Retinal pigment epithelial cell (primary cell): ENCODE measurements at regions not wholly inside any gene's neighbourhood (a gene's known extent, or its start where the extent isn't known, plus 50 kb on each side); places are given as distances from the start of the nearest gene placed in this dataset.

Experiments
- DNase-seq: peaks from one replicate; pipeline ENCODE4 v3.0.0-alpha.2; 2010; ENCODE audit warnings: low read depth
- H3K4me3 ChIP-seq: 2 replicates; pipeline ENCODE4 v1.5.1; 2011; ENCODE audit warnings: mild to moderate bottlenecking, low read length, control low read depth, moderate library complexity
- TF ChIP-seq, protein P1 (sequence below): conservative IDR thresholded peaks from 2 replicates; pipeline ENCODE4 v1.5.1; 2011; ENCODE audit warnings: low read depth, low read length, control low read depth, inconsistent platforms

DNA sequence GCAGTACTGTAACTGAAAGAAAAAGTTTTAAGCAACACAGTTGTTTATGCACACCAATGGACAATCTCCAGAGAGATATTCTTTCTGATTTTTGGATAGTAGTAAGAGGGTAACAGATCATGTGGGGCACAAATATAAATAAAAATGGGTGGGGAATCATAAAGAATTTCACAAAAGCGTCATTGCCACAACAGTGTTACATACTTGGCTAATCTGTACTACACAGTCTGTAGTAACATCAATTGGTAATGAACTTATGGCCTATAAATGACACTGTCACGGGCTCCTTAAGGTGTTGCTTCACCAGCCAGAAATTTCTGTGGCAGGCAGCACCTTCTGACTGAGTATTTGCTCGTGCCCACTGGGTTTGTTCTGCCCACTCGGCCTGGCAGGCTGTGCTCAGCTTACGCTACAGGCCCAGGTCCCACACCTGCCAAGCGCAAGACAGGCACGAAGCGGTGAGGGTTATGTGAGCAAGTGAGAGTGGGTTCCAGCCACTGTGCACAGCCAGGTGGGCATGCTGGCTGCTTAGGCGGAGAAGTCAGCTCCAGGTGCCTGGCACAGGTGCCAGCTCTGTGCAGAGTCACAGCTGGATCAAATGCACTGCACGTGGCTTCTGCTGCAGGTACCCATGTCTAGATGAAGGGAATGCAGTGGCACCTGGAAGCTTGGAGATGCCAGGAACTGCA, 532.5 kb upstream of the SLC39A10 start:
- TF ChIP-seq, protein P1, sequence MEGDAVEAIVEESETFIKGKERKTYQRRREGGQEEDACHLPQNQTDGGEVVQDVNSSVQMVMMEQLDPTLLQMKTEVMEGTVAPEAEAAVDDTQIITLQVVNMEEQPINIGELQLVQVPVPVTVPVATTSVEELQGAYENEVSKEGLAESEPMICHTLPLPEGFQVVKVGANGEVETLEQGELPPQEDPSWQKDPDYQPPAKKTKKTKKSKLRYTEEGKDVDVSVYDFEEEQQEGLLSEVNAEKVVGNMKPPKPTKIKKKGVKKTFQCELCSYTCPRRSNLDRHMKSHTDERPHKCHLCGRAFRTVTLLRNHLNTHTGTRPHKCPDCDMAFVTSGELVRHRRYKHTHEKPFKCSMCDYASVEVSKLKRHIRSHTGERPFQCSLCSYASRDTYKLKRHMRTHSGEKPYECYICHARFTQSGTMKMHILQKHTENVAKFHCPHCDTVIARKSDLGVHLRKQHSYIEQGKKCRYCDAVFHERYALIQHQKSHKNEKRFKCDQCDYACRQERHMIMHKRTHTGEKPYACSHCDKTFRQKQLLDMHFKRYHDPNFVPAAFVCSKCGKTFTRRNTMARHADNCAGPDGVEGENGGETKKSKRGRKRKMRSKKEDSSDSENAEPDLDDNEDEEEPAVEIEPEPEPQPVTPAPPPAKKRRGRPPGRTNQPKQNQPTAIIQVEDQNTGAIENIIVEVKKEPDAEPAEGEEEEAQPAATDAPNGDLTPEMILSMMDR: no peak
- H3K4me3 ChIP-seq: no peak overlapping the region
- no peak for DNase-seq

GRCh38 chr2:195122653-195123052, 534.4 kb upstream of the SLC39A10 start:
- no peak for DNase-seq
- TF ChIP-seq, protein P1: no peak
- no peak overlapping the region for H3K4me3 ChIP-seq

DNA sequence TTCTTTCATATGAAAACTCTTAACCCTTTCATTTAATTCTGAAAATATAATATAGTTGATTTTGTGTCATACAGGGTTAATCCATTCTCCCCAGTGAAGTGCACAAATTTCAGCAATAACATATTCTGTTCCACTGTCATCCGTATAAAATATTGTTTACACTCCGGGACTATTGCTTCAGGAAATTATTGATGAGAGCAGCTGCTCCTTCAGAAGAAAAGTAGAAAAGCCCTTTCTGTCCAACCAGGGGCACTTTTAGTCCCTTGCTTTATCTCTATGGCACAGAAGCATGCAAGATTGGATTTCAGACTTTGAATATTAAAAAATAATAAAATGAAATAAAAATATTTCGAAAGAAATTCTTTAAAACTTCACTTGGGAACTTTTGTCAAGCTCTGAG, 535.7 kb upstream of the SLC39A10 start:
- H3K4me3 ChIP-seq: no peak overlapping the region
- TF ChIP-seq, protein P1: no peak
- no peak for DNase-seq

DNA sequence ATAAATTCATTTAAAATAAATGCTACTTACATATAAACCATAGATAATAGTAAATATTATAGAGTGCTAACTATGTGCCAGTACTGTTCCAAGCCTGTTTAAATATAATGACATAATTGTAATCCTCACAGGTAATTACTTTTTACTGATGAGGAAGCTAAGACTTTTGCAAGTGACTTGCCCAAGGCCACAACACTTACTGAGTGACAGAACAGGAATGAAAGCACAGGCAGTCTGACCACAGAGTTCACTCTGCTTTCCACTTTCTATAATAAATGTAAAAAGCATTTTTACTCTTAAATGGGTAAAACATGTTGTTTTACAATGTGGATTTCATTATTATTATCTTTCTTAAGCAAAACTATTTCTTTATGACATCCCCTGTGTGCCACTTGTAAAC, 537.8 kb upstream of the SLC39A10 start:
- no peak for DNase-seq
- TF ChIP-seq, protein P1: no peak
- no peak overlapping the region for H3K4me3 ChIP-seq

DNA sequence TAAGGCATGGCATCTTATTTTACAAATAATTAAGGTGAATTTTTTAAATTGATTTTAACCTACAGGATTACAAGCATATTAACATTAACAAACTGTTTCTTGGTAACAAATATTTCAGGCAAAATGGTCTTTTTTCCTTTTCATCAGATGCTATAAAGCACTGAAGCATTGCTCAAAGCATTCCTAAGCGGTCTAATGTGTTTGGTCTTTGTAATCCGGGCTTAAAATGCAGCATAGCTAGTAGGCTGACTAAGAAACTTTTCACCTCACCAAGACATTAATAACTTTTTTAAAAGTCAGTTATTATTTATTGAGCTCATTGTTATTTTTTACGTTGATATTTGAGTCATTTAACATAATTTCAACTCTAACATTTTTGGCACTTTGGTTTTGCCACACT, 538.8 kb upstream of the SLC39A10 start:
- no peak overlapping the region for H3K4me3 ChIP-seq
- DNase-seq: no peak
- TF ChIP-seq, protein P1: no peak

GRCh38 chr2:195117011-195117410, 540.0 kb upstream of the SLC39A10 start:
- TF ChIP-seq, protein P1: no peak
- DNase-seq: no peak
- H3K4me3 ChIP-seq: no peak overlapping the region

DNA sequence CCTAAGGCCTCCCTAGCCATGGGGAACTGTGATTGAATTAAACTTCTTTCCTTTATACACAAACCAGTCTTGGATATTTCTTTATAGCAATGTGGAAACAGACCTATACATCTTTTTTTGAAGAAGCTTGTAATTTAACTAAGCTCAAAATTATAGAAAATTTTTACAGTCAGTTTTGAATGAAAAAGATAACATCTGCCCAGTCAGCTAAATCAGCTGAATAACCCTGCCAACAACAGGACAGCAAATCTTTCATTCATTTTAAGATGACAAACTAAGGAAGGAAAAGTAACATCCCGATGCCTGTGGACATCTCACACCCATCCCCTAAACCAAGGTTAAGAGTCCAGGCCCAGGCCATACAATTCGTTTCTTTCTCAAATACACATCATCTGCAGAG, 541.3 kb upstream of the SLC39A10 start:
- no peak for DNase-seq
- no peak overlapping the region for H3K4me3 ChIP-seq
- TF ChIP-seq, protein P1: no peak
